ENCODE measurements at regions not wholly inside any gene's neighbourhood (a gene's known extent, or its start where the extent isn't known, plus 50 kb on each side); places are given as distances from the start of the nearest gene placed in this dataset.

DNA sequence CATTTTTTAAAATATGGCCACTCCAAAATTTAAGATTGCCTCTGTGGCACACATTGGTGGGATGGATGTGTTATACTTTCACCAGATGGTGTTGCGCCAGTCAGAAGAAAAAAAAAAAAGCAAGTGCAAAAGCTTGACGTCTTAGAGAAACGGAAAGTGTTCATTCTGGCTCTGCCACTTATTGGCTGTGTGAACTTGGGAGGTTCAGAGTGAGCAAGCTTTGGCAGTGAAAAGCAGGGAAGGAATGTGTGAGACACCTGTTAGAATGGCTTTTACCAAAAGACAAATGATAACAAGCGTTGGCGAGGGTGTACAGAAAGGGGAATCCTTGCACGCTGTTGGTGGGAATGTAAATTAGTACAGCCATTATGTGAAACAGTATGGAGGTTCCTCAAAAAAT, 298.0 kb downstream of the TMEM114 start:
- no peaks in the 10 kb centered on the region for H3K4me1 ChIP-seq
- no peaks in the 10 kb centered on the region for H3K27me3 ChIP-seq
- no peak overlapping the region for H3K4me3 ChIP-seq
- H3K27ac ChIP-seq, result no peak overlapping the region
- TF ChIP-seq, protein P1, sequence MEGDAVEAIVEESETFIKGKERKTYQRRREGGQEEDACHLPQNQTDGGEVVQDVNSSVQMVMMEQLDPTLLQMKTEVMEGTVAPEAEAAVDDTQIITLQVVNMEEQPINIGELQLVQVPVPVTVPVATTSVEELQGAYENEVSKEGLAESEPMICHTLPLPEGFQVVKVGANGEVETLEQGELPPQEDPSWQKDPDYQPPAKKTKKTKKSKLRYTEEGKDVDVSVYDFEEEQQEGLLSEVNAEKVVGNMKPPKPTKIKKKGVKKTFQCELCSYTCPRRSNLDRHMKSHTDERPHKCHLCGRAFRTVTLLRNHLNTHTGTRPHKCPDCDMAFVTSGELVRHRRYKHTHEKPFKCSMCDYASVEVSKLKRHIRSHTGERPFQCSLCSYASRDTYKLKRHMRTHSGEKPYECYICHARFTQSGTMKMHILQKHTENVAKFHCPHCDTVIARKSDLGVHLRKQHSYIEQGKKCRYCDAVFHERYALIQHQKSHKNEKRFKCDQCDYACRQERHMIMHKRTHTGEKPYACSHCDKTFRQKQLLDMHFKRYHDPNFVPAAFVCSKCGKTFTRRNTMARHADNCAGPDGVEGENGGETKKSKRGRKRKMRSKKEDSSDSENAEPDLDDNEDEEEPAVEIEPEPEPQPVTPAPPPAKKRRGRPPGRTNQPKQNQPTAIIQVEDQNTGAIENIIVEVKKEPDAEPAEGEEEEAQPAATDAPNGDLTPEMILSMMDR (IDR thresholded peaks at IDR 0.05), result no peak
- no peaks in the 10 kb centered on the region for H3K9me3 ChIP-seq
- DNase-seq (ENCODE audit: low spot score), result no peak
- H3K36me3 ChIP-seq, result no peaks in the 10 kb centered on the region

- no peak overlapping the region for H3K4me3 ChIP-seq
- H3K36me3 ChIP-seq, result no peaks in the 10 kb centered on the region
- no peak for DNase-seq (ENCODE audit: low spot score)
These were observed 304.0 kb downstream of the TMEM114 start for GRCh38 chr16:8286348-8286747.

DNA sequence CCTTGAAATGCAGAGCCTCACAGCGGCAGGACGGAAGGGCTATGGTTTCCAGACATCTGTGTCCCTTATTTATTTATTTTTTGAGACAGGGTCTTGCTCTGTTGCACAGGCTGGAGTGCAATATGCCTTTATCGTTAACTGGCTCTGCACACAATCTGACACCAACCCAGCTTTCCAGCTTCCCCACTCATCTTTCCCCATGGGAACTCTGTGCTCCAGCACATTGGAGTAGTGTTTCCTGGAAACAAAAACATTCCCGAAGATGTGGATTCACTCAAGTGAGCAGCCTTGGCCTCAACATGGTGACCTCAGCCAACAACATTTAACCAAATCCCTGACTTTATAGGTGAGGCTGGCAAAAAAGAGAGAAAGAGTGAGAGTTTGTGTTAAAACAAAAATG, 307.1 kb downstream of the TMEM114 start:
- no peaks in the 10 kb centered on the region for H3K4me1 ChIP-seq
- H3K4me3 ChIP-seq, result no peak overlapping the region
- H3K9me3 ChIP-seq, result no peaks in the 10 kb centered on the region
- TF ChIP-seq, protein P1 (IDR thresholded peaks at IDR 0.05), result no peak
- no peaks in the 10 kb centered on the region for H3K36me3 ChIP-seq
- no peak overlapping the region for H3K27ac ChIP-seq
- DNase-seq (ENCODE audit: low spot score), result no peak
- no peaks in the 10 kb centered on the region for H3K27me3 ChIP-seq

More at GRCh38 chr16:8286348-8286747, 304.0 kb downstream of the TMEM114 start:
- H3K27me3 ChIP-seq, result no peaks in the 10 kb centered on the region
- H3K9me3 ChIP-seq, result no peaks in the 10 kb centered on the region
- no peaks in the 10 kb centered on the region for H3K4me1 ChIP-seq
- TF ChIP-seq, protein P1 (IDR thresholded peaks at IDR 0.05), result no peak
- no peak overlapping the region for H3K27ac ChIP-seq

DNA sequence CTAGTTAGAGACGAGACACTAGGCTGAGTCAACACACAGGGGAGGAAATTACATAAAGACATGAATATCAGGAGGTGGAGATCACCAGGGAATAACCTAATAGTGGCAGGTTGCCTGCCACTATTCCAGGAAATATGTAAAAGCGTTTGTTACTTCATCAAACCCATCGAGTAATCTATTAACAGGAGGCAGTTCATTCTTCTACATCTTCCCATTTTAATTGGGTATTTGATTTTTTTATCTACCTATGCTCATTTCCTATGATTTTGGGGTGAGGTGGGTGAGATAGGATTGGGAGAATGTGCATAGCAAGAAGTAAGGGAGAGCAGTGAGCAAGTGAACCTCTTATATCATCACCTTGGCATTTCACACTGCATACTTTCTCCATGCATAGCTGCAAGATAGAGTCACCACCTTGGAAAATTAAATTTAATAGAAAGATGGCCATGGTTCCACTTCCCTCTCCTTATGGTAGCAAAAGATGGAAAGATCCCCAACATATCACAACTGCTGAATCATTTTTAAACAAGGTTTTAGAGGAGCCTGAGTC, 312.2 kb downstream of the TMEM114 start:
- Histone ChIP-seq H3K27me3 (no peaks in the 10 kb centered on the region), H3K4me3 (no peak overlapping the region), H3K4me1 (no peaks in the 10 kb centered on the region), H3K9me3 (no peaks in the 10 kb centered on the region), H3K36me3 (no peaks in the 10 kb centered on the region), H3K27ac (no peak overlapping the region)
- TF ChIP-seq, protein P1 (IDR thresholded peaks at IDR 0.05), result no peak
- no peak for DNase-seq (ENCODE audit: low spot score)

GRCh38 chr16:8271344-8271743, 319.0 kb downstream of the TMEM114 start:
- TF ChIP-seq, protein P1 (IDR thresholded peaks at IDR 0.05), result no peak
- H3K27ac ChIP-seq, result no peak overlapping the region
- H3K4me3 ChIP-seq, result no peak overlapping the region
- H3K4me1 ChIP-seq, result no peaks in the 10 kb centered on the region
- no peak for DNase-seq (ENCODE audit: low spot score)
- no peaks in the 10 kb centered on the region for H3K36me3 ChIP-seq
- peaks cover 0 to 9% of the 10 kb centered on the region in 2 donors for H3K9me3 ChIP-seq
- no peaks in the 10 kb centered on the region for H3K27me3 ChIP-seq

DNA sequence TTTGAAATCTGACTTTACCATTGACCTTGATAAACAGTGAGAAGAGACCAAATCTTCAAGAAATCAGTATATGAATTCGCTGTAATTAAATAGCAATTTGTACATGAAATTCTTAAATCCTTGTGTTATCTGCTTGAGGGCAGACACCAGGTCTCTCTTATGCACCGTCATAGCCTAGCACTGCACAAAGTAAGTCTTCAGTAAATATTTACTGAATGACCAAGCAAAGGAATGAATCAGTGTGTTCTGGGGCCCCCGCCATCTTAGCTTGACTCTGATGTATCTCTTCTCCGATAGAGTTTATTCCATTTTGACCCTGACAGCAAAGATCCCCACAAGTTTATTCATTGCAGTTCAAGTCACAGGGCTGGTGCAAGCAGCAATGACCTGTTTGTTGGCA, 328.0 kb downstream of the TMEM114 start:
- Histone ChIP-seq H3K27ac (no peak overlapping the region), H3K27me3 (no peaks in the 10 kb centered on the region), H3K36me3 (no peaks in the 10 kb centered on the region), H3K4me1 (no peaks in the 10 kb centered on the region), H3K4me3 (no peak overlapping the region), H3K9me3 (no peaks in the 10 kb centered on the region)
- DNase-seq (ENCODE audit: low spot score), result no peak
- TF ChIP-seq, protein P1 (IDR thresholded peaks at IDR 0.05), result no peak
